ENCODE measurements at regions not wholly inside any gene's neighbourhood (a gene's known extent, or its start where the extent isn't known, plus 50 kb on each side); places are given as distances from the start of the nearest gene placed in this dataset.

DNA sequence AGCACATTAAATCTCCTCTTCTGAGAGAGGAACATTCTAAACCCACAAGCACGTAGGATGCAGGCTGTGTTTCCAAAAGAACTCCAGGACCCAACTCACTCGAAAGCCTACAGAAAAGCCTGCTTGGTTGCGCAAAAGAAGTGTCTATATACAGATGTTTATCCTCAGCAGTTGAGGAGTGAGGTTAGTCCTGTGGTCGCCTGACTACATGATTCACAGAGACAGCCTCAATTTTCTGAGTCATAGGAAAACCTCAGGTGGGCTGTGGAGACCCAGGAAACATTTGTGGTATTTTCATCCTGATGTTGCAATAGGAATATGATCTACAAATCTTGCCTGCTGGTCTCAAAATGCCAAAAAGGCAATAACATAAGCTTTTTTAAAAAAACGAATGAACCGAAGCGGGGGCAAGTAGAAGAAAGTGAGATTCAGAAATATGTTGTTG lies 183.8 kb upstream of the THRB start:
- peak overlapping the region; percentile 44 for H3K4me3 ChIP-seq (ENCODE audit: low read depth, low read length)
- TF ChIP-seq, protein P1, sequence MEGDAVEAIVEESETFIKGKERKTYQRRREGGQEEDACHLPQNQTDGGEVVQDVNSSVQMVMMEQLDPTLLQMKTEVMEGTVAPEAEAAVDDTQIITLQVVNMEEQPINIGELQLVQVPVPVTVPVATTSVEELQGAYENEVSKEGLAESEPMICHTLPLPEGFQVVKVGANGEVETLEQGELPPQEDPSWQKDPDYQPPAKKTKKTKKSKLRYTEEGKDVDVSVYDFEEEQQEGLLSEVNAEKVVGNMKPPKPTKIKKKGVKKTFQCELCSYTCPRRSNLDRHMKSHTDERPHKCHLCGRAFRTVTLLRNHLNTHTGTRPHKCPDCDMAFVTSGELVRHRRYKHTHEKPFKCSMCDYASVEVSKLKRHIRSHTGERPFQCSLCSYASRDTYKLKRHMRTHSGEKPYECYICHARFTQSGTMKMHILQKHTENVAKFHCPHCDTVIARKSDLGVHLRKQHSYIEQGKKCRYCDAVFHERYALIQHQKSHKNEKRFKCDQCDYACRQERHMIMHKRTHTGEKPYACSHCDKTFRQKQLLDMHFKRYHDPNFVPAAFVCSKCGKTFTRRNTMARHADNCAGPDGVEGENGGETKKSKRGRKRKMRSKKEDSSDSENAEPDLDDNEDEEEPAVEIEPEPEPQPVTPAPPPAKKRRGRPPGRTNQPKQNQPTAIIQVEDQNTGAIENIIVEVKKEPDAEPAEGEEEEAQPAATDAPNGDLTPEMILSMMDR (IDR thresholded peaks at IDR 0.05; ENCODE audit: low read depth, low read length) = no peak

DNA sequence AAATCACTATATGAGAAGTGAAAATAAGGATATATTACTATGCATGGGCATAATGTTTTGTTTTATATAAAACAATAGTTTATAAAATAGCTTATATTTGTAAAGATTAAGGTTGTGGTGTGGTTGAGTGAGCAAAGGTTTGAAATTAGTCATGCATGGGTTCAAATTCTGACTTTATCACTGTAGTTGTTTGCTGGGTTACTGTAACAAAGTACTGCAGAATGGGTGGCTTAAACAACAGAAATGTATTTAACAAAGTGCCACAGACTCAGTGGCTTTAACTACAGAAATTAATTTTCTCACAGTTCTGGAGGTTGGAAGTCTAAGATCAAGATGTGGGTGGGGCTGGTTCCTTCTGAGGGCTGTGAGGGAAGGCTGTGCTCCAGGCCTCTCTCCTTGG lies 184.8 kb upstream of the THRB start:
- TF ChIP-seq, protein P1 (IDR thresholded peaks at IDR 0.05; ENCODE audit: low read depth, low read length) = no peak
- H3K4me3 ChIP-seq (ENCODE audit: low read depth, low read length) = no peak overlapping the region

- TF ChIP-seq, protein P1 (IDR thresholded peaks at IDR 0.05; ENCODE audit: low read depth, low read length) = peak; percentile 54
- no peak overlapping the region for H3K4me3 ChIP-seq (ENCODE audit: low read depth, low read length)
These were observed 185.7 kb upstream of the THRB start for GRCh38 chr3:24680214-24680967.

DNA sequence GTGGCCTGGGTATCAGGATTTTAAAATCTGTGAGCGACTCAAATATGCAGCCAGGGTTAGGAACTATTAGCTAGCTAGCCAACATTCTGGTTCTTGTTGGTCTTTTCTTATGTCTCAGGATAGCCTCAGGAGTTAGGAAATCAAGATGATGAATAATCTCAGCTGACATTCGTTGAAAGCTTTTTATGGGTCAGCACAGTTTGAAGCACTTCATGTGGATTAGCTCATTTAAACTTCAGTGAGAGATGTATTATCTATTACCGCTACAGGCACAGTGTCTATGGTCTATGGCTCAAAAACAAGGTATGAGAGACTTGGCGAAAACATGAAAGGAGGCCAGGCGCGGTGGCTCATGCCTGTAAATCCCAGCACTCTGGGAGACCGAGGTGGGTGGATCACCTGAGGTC lies 187.5 kb upstream of the THRB start:
- H3K4me3 ChIP-seq (ENCODE audit: low read depth, low read length) = no peak overlapping the region

GRCh38 chr3:24683090-24683489 lies 188.4 kb upstream of the THRB start:
- TF ChIP-seq, protein P1 (IDR thresholded peaks at IDR 0.05; ENCODE audit: low read depth, low read length) = no peak
- no peak overlapping the region for H3K4me3 ChIP-seq (ENCODE audit: low read depth, low read length)

More for the DNA sequence above, 187.5 kb upstream of the THRB start:
- TF ChIP-seq, protein P1 (IDR thresholded peaks at IDR 0.05; ENCODE audit: low read depth, low read length) = no peak

DNA sequence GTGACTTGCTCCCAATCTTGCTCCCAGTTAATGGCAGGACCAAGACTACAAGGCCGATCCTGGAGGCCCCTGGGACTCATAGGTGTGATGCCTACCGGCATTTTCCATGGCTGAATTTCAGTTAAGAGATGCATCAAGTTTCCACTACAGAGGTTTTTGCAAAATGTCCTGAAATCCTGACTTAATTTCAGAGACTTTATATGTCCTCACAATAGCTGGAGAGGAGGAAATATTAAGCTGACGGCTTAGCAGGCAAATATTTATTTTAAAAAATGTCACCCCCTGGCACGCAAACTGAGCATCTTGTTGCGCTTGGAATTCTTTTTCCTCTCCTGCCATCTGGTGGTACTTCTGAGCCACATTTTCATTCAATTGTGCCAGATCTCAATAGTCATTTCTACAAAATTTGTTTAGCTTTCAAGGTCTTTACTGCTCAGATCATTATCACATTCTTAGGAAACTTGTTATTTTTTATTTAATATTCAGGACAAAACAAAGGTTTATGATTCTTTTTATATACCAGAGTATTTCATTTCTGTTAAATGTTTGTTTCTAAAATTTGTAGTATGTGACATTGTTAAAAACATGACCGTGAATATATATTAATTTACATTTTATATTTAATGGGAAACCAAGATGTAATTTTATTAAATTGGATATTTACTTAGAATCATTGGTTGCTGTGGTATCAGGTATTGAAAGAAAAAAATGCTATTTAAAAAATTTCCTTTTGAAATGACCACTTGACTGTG lies 189.2 kb upstream of the THRB start:
- TF ChIP-seq, protein P1 (IDR thresholded peaks at IDR 0.05; ENCODE audit: low read depth, low read length) = peak; percentile 29
- H3K4me3 ChIP-seq (ENCODE audit: low read depth, low read length) = no peak overlapping the region

DNA sequence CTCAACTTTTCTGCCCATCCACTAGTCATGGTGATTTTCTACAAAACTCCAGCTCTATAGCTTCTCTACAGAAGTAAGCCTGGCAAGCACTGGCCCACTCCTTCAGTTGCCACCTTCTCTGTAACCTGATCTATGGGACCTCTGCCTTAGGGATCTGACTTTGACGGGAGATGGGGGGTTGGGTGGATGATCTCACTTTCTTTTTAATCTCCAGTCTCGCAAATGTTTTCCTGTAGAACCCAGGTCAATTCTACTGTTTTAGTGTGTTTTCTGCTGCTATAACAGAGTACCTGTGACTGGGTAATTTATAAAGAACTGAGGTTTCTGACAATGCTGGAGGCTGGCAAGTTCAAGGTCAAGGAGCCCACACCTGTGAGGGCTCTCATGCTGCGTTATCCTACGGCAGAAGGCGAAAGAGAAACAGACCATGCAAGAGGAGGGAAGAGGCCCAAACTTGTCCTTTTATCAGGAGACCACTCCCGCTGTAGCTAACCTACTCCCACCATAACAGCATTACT lies 189.9 kb upstream of the THRB start:
- TF ChIP-seq, protein P1 (IDR thresholded peaks at IDR 0.05; ENCODE audit: low read depth, low read length) = no peak
- no peak overlapping the region for H3K4me3 ChIP-seq (ENCODE audit: low read depth, low read length)

Measured in WI38 (cell line).